ENCODE measurements at regions not wholly inside any gene's neighbourhood (a gene's known extent, or its start where the extent isn't known, plus 50 kb on each side); places are given as distances from the start of the nearest gene placed in this dataset.

DNA sequence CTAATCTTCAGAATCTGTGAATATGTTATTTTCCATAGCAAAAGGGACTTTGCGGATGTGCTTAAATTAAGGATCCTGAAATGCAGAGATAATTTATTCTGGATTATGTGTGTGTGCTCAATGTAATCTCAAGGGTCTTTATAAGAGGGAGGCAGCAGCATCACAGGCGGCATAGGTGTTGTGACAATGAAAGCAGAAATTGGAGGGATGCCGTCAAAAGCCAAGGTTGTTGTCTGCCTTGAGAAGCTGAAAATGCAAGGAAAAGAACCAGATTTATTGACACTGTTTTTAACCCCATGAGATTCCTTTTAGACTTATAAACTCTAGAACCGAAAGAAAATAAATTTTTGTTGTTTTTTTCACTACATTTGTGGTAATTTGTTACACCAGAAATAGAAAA lies 948.5 kb downstream of the TLE4 start:
- TF ChIP-seq EZH2 (IDR thresholded peaks at IDR 0.05) (no peak), FOXP2 (optimal IDR thresholded peaks at IDR 0.05; ENCODE audit: control extremely low read depth, extremely low read length, insufficient read depth) (no peak), POLR2AphosphoS5 (IDR thresholded peaks at IDR 0.05; ENCODE audit: borderline replicate concordance, low read depth, low read length) (no peak)
- Histone ChIP-seq H3K27ac (no peak overlapping the region), H3K36me3 (ENCODE audit: insufficient read depth, low read length) (no peaks in the 10 kb centered on the region), H3K9me3 (ENCODE audit: low read depth, low read length) (no peaks in the 10 kb centered on the region), H3K9ac (ENCODE audit: insufficient read length) (no peak overlapping the region), H3K4me3 (no peak overlapping the region)
- no peak for DNase-seq (ENCODE audit: low read depth, low spot score)

DNA sequence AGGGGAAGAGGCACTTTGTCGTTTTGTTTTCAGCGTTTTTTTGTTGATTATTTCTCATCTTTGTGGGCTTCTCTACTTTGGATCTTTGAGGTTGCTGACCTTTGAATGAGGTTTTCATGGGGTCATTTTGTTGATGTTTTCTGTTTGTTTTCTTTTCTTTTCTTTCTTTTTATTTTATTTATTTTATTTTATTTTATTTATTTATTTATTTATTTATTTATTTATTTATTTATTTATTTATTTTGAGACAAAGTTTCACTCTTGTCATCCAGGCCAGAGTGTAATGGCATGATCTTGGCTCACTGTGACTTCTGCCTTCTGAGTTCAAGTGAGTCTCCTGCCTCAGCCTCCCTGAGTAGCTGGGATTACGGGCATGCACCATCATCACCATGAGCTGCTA lies 946.7 kb downstream of the TLE4 start:
- H3K27ac ChIP-seq, result no peak overlapping the region
- TF ChIP-seq EZH2 (IDR thresholded peaks at IDR 0.05) (no peak), POLR2AphosphoS5 (IDR thresholded peaks at IDR 0.05; ENCODE audit: borderline replicate concordance, low read depth, low read length) (no peak), FOXP2 (optimal IDR thresholded peaks at IDR 0.05; ENCODE audit: control extremely low read depth, extremely low read length, insufficient read depth) (no peak)
- no peaks in the 10 kb centered on the region for H3K36me3 ChIP-seq (ENCODE audit: insufficient read depth, low read length)
- no peak overlapping the region for H3K4me3 ChIP-seq
- H3K9ac ChIP-seq (ENCODE audit: insufficient read length), result no peak overlapping the region
- H3K9me3 ChIP-seq (ENCODE audit: low read depth, low read length), result no peaks in the 10 kb centered on the region
- DNase-seq (ENCODE audit: low read depth, low spot score), result no peak

- no peaks in the 10 kb centered on the region for H3K36me3 ChIP-seq (ENCODE audit: insufficient read depth, low read length)
Measured at GRCh38 chr9:80516679-80517078, 944.9 kb downstream of the TLE4 start.

DNA sequence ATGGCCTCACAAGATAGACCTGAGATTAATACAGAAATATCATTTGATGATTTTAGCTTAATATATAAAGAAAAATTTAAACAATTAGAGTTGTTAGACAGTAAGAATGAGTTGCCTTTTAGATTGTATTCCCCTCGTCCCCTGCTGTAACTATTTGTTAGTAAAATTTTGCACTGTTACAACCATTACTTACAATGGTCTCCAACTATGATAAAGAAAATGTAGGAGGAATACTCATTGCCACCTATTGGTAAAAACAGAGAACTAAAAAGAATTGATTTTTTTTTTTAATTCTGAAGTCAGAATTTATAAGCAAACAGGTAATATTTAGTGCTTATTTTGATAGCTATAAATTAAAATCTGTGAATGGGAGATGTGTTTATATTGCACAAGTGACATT lies 937.6 kb downstream of the TLE4 start:
- DNase-seq (ENCODE audit: low read depth, low spot score), result no peak
- TF ChIP-seq POLR2AphosphoS5 (IDR thresholded peaks at IDR 0.05; ENCODE audit: borderline replicate concordance, low read depth, low read length) (no peak), FOXP2 (optimal IDR thresholded peaks at IDR 0.05; ENCODE audit: control extremely low read depth, extremely low read length, insufficient read depth) (no peak), EZH2 (IDR thresholded peaks at IDR 0.05) (no peak)
- no peak overlapping the region for H3K9ac ChIP-seq (ENCODE audit: insufficient read length)
- no peaks in the 10 kb centered on the region for H3K36me3 ChIP-seq (ENCODE audit: insufficient read depth, low read length)
- H3K27ac ChIP-seq, result no peak overlapping the region
- H3K4me3 ChIP-seq, result no peak overlapping the region
- no peaks in the 10 kb centered on the region for H3K9me3 ChIP-seq (ENCODE audit: low read depth, low read length)

More at GRCh38 chr9:80516679-80517078, 944.9 kb downstream of the TLE4 start:
- TF ChIP-seq POLR2AphosphoS5 (IDR thresholded peaks at IDR 0.05; ENCODE audit: borderline replicate concordance, low read depth, low read length) (no peak), FOXP2 (optimal IDR thresholded peaks at IDR 0.05; ENCODE audit: control extremely low read depth, extremely low read length, insufficient read depth) (no peak), EZH2 (IDR thresholded peaks at IDR 0.05) (no peak)
- no peak for DNase-seq (ENCODE audit: low read depth, low spot score)
- no peaks in the 10 kb centered on the region for H3K9me3 ChIP-seq (ENCODE audit: low read depth, low read length)
- H3K4me3 ChIP-seq, result no peak overlapping the region
- H3K27ac ChIP-seq, result no peak overlapping the region
- H3K9ac ChIP-seq (ENCODE audit: insufficient read length), result no peak overlapping the region

DNA sequence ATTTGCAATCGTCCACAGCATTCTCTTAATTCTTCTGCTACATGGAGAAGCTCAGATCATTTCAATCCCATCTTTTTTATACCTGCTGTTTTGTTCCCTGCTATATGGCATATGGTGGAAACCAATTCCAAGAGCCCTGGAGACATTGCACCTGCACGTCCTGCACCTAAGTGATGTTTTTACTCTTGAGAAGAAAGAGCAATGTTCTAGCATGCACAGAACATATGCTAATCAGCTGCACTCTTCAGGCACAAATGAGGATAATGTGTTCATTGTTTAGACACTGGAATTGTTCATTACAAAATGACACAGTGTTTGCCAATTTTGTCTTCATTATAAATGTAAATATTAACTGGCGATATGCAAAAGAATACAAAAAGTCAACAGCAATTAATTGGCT lies 935.8 kb downstream of the TLE4 start:
- TF ChIP-seq POLR2AphosphoS5 (IDR thresholded peaks at IDR 0.05; ENCODE audit: borderline replicate concordance, low read depth, low read length), result no peak
- no peak for TF ChIP-seq EZH2 (IDR thresholded peaks at IDR 0.05)
- no peaks in the 10 kb centered on the region for H3K9me3 ChIP-seq (ENCODE audit: low read depth, low read length)
- no peak overlapping the region for H3K27ac ChIP-seq
- H3K36me3 ChIP-seq (ENCODE audit: insufficient read depth, low read length), result no peaks in the 10 kb centered on the region
- H3K4me3 ChIP-seq, result no peak overlapping the region
- H3K9ac ChIP-seq (ENCODE audit: insufficient read length), result no peak overlapping the region
- no peak for DNase-seq (ENCODE audit: low read depth, low spot score)

GRCh38 chr9:80504601-80505230 lies 933.0 kb downstream of the TLE4 start:
- TF ChIP-seq EZH2 (IDR thresholded peaks at IDR 0.05) (no peak), POLR2AphosphoS5 (IDR thresholded peaks at IDR 0.05; ENCODE audit: borderline replicate concordance, low read depth, low read length) (no peak), FOXP2 (optimal IDR thresholded peaks at IDR 0.05; ENCODE audit: control extremely low read depth, extremely low read length, insufficient read depth) (no peak)
- Histone ChIP-seq H3K4me3 (no peak overlapping the region), H3K9ac (ENCODE audit: insufficient read length) (no peak overlapping the region), H3K27ac (no peak overlapping the region), H3K36me3 (ENCODE audit: insufficient read depth, low read length) (no peaks in the 10 kb centered on the region), H3K9me3 (ENCODE audit: low read depth, low read length) (no peaks in the 10 kb centered on the region)
- no peak for DNase-seq (ENCODE audit: low read depth, low spot score)

DNA sequence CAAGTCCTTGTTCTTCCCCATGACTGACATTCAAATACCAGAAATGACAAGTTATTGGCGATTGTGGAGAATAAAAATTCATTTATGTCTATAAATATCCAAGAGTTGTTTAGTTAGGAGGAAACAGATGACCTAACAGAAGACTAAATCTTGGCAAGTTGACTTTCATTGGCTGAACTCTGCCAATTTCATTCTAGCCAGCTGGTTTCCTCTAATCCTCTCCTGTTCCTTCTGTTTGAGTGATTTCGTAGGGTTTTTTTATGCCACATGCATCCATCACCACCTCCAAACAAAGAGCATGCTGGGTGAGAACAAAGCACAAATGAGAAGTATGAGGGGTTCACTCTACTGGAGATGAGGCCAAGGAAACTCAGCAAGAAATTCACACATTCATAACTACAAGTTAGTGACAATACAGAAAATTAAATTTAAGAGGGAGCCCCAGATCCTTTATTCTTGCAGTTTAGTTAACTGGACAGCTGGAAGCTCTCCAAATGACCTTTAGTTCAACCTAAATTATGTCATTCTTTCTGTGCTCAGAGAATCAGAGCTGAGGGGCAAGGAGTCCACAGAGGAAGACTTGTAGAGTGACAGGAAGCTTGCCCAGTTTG lies 932.0 kb downstream of the TLE4 start:
- no peak overlapping the region for H3K27ac ChIP-seq
- H3K4me3 ChIP-seq, result no peak overlapping the region
- no peak for TF ChIP-seq POLR2AphosphoS5 (IDR thresholded peaks at IDR 0.05; ENCODE audit: borderline replicate concordance, low read depth, low read length)
- no peak for TF ChIP-seq FOXP2 (optimal IDR thresholded peaks at IDR 0.05; ENCODE audit: control extremely low read depth, extremely low read length, insufficient read depth)
- no peak for TF ChIP-seq EZH2 (IDR thresholded peaks at IDR 0.05)
- no peaks in the 10 kb centered on the region for H3K9me3 ChIP-seq (ENCODE audit: low read depth, low read length)
- no peak overlapping the region for H3K9ac ChIP-seq (ENCODE audit: insufficient read length)
- DNase-seq (ENCODE audit: low read depth, low spot score), result no peak
- no peaks in the 10 kb centered on the region for H3K36me3 ChIP-seq (ENCODE audit: insufficient read depth, low read length)

GRCh38 chr9:80502306-80502705 lies 930.5 kb downstream of the TLE4 start:
- Histone ChIP-seq H3K9ac (ENCODE audit: insufficient read length) (no peak overlapping the region), H3K9me3 (ENCODE audit: low read depth, low read length) (no peaks in the 10 kb centered on the region), H3K4me3 (no peak overlapping the region), H3K36me3 (ENCODE audit: insufficient read depth, low read length) (no peaks in the 10 kb centered on the region), H3K27ac (no peak overlapping the region)
- no peak for DNase-seq (ENCODE audit: low read depth, low spot score)
- TF ChIP-seq POLR2AphosphoS5 (IDR thresholded peaks at IDR 0.05; ENCODE audit: borderline replicate concordance, low read depth, low read length), result no peak
- no peak for TF ChIP-seq FOXP2 (optimal IDR thresholded peaks at IDR 0.05; ENCODE audit: control extremely low read depth, extremely low read length, insufficient read depth)
- no peak for TF ChIP-seq EZH2 (IDR thresholded peaks at IDR 0.05)

- TF ChIP-seq EZH2 (IDR thresholded peaks at IDR 0.05) (no peak), FOXP2 (optimal IDR thresholded peaks at IDR 0.05; ENCODE audit: control extremely low read depth, extremely low read length, insufficient read depth) (no peak), POLR2AphosphoS5 (IDR thresholded peaks at IDR 0.05; ENCODE audit: borderline replicate concordance, low read depth, low read length) (no peak)
- H3K9ac ChIP-seq (ENCODE audit: insufficient read length), result no peak overlapping the region
- no peak for DNase-seq (ENCODE audit: low read depth, low spot score)
Measured at GRCh38 chr9:80501635-80502034, 929.9 kb downstream of the TLE4 start.

More at GRCh38 chr9:80501635-80502034, 929.9 kb downstream of the TLE4 start:
- no peak overlapping the region for H3K4me3 ChIP-seq
- H3K9me3 ChIP-seq (ENCODE audit: low read depth, low read length), result no peaks in the 10 kb centered on the region
- H3K36me3 ChIP-seq (ENCODE audit: insufficient read depth, low read length), result no peaks in the 10 kb centered on the region
- no peak overlapping the region for H3K27ac ChIP-seq
